ENCODE measurements at regions not wholly inside any gene's neighbourhood (a gene's known extent, or its start where the extent isn't known, plus 50 kb on each side); places are given as distances from the start of the nearest gene placed in this dataset.

DNA sequence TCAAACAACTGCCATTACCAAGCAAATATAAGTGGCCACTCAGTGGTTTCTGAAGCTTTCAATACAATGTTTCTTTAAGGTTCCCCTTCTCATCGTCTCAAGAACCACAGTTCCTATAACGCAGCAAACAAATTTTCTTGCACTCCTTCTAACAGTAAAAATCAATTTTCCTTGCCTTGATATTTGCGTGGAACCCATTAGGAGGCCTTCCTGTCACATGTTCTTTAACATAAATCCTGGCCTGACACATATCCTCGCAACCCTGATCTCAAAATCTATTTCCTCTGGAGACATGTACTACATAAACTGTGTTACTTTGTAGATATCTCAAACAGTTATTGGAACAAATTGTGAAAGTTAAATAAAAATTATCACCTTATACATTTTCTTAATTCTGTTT is 65.9 kb upstream of the MANEA start:
- 56 to 67% (median 65%) methylated on average over 4 of the region's 4 CpGs for WGBS, 3 donors
- Histone ChIP-seq H3K9me3 (no peaks in the 10 kb centered on the region), H3K4me3 (no peak overlapping the region), H3K36me3 (no peaks in the 10 kb centered on the region), H3K27ac (no peak overlapping the region), H3K4me1 (ENCODE audit: insufficient read depth) (no peaks in the 10 kb centered on the region), H3K27me3 (no peaks in the 10 kb centered on the region)
- intact Hi-C loops (cut with DNase I), result no loop called here
- TF ChIP-seq POLR2A (IDR thresholded peaks at IDR 0.05) (no peak), EP300 (IDR thresholded peaks at IDR 0.05) (no peak)
- TF ChIP-seq, protein P1, sequence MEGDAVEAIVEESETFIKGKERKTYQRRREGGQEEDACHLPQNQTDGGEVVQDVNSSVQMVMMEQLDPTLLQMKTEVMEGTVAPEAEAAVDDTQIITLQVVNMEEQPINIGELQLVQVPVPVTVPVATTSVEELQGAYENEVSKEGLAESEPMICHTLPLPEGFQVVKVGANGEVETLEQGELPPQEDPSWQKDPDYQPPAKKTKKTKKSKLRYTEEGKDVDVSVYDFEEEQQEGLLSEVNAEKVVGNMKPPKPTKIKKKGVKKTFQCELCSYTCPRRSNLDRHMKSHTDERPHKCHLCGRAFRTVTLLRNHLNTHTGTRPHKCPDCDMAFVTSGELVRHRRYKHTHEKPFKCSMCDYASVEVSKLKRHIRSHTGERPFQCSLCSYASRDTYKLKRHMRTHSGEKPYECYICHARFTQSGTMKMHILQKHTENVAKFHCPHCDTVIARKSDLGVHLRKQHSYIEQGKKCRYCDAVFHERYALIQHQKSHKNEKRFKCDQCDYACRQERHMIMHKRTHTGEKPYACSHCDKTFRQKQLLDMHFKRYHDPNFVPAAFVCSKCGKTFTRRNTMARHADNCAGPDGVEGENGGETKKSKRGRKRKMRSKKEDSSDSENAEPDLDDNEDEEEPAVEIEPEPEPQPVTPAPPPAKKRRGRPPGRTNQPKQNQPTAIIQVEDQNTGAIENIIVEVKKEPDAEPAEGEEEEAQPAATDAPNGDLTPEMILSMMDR (IDR thresholded peaks at IDR 0.05), result no peak
- no peak for DNase-seq

DNA sequence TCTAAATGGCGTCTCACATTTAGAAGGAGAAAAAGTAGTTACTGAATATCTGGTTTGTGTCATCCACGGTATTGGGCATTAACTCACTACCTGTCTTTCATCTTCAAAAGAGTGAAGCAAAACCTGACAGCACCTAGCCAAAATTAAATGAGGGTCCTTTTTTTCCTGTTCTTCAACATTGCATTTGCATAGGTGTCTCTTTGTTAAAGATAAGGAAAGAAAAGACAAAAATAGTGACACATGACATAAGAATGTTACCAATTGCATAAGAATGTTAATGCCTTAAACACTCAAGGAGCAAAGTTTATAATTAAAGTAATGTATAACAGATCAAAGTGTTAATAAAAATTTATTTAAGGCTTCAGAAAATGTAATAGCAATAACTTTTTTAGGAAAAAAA is 61.4 kb upstream of the MANEA start:
- TF ChIP-seq POLR2A (IDR thresholded peaks at IDR 0.05) (no peak), EP300 (IDR thresholded peaks at IDR 0.05) (no peak)
- TF ChIP-seq, protein P1 (IDR thresholded peaks at IDR 0.05), result no peak
- 84 to 91% (median 90%) methylated on average over 2 of the region's 2 CpGs for WGBS, 3 donors
- H3K4me1 ChIP-seq (ENCODE audit: insufficient read depth), result no peaks in the 10 kb centered on the region
- intact Hi-C loops (cut with DNase I), result no loop called here
- DNase-seq, result no peak
- no peaks in the 10 kb centered on the region for H3K36me3 ChIP-seq
- no peak overlapping the region for H3K4me3 ChIP-seq
- H3K27me3 ChIP-seq, result no peaks in the 10 kb centered on the region
- H3K9me3 ChIP-seq, result no peaks in the 10 kb centered on the region
- H3K27ac ChIP-seq, result no peak overlapping the region

DNA sequence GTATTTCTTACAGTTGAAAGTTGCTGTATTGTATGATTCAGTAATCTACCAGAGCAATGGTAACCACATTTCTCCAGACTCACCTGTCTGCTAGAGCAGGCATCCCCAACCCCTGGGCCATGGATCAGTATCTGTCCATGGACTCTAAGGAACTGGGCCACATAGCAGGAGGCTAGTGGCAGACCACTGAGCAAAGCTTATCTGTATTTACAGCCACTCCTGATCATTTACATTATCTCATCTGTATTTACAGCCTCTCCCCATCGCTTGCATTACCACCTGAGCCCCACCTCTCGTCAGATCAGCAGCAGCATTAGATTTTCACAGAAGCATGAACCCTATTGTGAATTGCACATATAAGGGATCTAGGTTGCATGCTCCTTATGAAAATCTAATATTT is 60.3 kb upstream of the MANEA start:
- TF ChIP-seq, protein P1 (IDR thresholded peaks at IDR 0.05), result no peak
- TF ChIP-seq EP300 (IDR thresholded peaks at IDR 0.05) (no peak), POLR2A (IDR thresholded peaks at IDR 0.05) (no peak)
- Histone ChIP-seq H3K4me3 (no peak overlapping the region), H3K27me3 (no peaks in the 10 kb centered on the region), H3K9me3 (no peaks in the 10 kb centered on the region), H3K27ac (no peak overlapping the region), H3K36me3 (no peaks in the 10 kb centered on the region), H3K4me1 (ENCODE audit: insufficient read depth) (no peaks in the 10 kb centered on the region)
- intact Hi-C loops (cut with DNase I), result no loop called here
- WGBS, 3 donors, result 93 to 96% (median 96%) methylated on average over 2 of the region's 2 CpGs
- no peak for DNase-seq

DNA sequence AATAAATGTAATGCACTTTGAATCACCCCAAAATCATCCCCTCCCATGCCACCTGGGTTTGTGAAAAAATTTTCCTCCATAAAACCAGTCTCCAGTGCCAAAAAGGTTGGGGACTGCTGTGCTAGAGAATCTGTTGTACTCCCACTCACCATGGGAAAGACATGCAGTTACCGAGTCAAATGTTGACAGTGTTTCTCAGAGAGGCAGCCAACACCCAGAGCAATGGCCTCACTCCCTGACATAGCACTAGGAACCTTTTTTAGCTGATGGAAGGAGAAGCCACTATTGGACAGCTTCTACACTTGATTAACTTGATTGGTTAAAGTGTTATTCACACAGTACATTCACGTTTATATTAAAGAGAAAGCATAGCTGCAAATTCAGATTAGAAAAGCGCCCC is 59.8 kb upstream of the MANEA start:
- Histone ChIP-seq H3K4me3 (no peak overlapping the region), H3K4me1 (ENCODE audit: insufficient read depth) (no peaks in the 10 kb centered on the region), H3K27ac (no peak overlapping the region), H3K9me3 (no peaks in the 10 kb centered on the region), H3K36me3 (no peaks in the 10 kb centered on the region), H3K27me3 (no peaks in the 10 kb centered on the region)
- intact Hi-C loops (cut with DNase I), result no loop called here
- TF ChIP-seq, protein P1 (IDR thresholded peaks at IDR 0.05), result no peak
- TF ChIP-seq EP300 (IDR thresholded peaks at IDR 0.05), result no peak
- TF ChIP-seq POLR2A (IDR thresholded peaks at IDR 0.05), result no peak
- 46 to 50% (median 48%) methylated on average over 3 of the region's 3 CpGs for WGBS, 3 donors
- no peak for DNase-seq

All from ovary (tissue), 7 donors.